GM19240 (cell line): ENCODE measurements at regions not wholly inside any gene's neighbourhood (a gene's known extent, or its start where the extent isn't known, plus 50 kb on each side); places are given as distances from the start of the nearest gene placed in this dataset.
"Not testable (repeated sequence)": the region's sequence is repeated elsewhere in the genome, so short reads cannot be mapped to it uniquely, and the experiment has no call there.

Source experiments
- DNase-seq: peaks from one replicate; pipeline ENCODE4 v3.0.0; 2011; ENCODE audit warnings: low spot score; ENCODE audit not compliant: insufficient read length

- no peak for DNase-seq
These were observed 73.4 kb upstream of the HMGXB4 start for GRCh38 chr22:35183917-35184316.

- no peak for DNase-seq
These were observed 70.8 kb upstream of the HMGXB4 start for GRCh38 chr22:35186492-35186891.

- DNase-seq: not testable (repeated sequence)
These were observed 68.4 kb upstream of the HMGXB4 start for GRCh38 chr22:35188930-35189329.

- DNase-seq: no peak
These were observed 67.7 kb upstream of the HMGXB4 start for GRCh38 chr22:35189559-35189958.

GRCh38 chr22:35191412-35191811 is 65.9 kb upstream of the HMGXB4 start:
- no peak for DNase-seq

- DNase-seq: no peak
These were observed 65.0 kb upstream of the HMGXB4 start for GRCh38 chr22:35192129-35192918.

GRCh38 chr22:35195226-35195625 is 62.1 kb upstream of the HMGXB4 start:
- no peak for DNase-seq

GRCh38 chr22:35195821-35196220 is 61.5 kb upstream of the HMGXB4 start:
- no peak for DNase-seq

- no peak for DNase-seq
These were observed 60.2 kb upstream of the HMGXB4 start for GRCh38 chr22:35197071-35197470.

- no peak for DNase-seq
These were observed 59.4 kb upstream of the HMGXB4 start for GRCh38 chr22:35197886-35198285.

GRCh38 chr22:35198738-35199137 is 58.6 kb upstream of the HMGXB4 start:
- DNase-seq: no peak

- no peak for DNase-seq
These were observed 54.9 kb upstream of the HMGXB4 start for GRCh38 chr22:35202376-35202775.

GRCh38 chr22:35203583-35203982 is 53.7 kb upstream of the HMGXB4 start:
- no peak for DNase-seq

- no peak for DNase-seq
These were observed 52.2 kb upstream of the HMGXB4 start for GRCh38 chr22:35204807-35205775.

- no peak for DNase-seq
These were observed 51.3 kb upstream of the HMGXB4 start for GRCh38 chr22:35205961-35206360.

- DNase-seq: no peak
These were observed 50.4 kb upstream of the HMGXB4 start for GRCh38 chr22:35206889-35207288.
